SK-N-SH (cell line): ENCODE measurements at regions not wholly inside any gene's neighbourhood (a gene's known extent, or its start where the extent isn't known, plus 50 kb on each side); places are given as distances from the start of the nearest gene placed in this dataset.

Experiments
- CHD2 ChIP-seq: fragments of 150-350 bp; IDR thresholded peaks from 2 replicates; pipeline ENCODE4 v1.6.1; 2018; ENCODE audit warnings: low read length; ENCODE audit not compliant: partially characterized antibody
- CTCF ChIP-seq: fragments of 200-600 bp; sonication (generic); IDR thresholded peaks from 2 replicates; pipeline ENCODE4 v1.6.1; 2017; ENCODE audit warnings: antibody characterized with exemption, mild to moderate bottlenecking, moderate library complexity
- IRF3 ChIP-seq: fragments of 150-350 bp; IDR thresholded peaks from 2 replicates; pipeline ENCODE4 v1.6.1; 2016; ENCODE audit warnings: mild to moderate bottlenecking, low read depth, low read length
- RFX5 ChIP-seq: IDR thresholded peaks from 2 replicates; pipeline ENCODE4 v1.6.1; 2012; ENCODE audit warnings: mild to moderate bottlenecking, improper control_type of control experiment, low read length
- RXRA ChIP-seq: IDR thresholded peaks from 2 replicates; pipeline ENCODE4 v1.4.0; 2012; ENCODE audit warnings: low read depth, mild to moderate bottlenecking, borderline replicate concordance

GRCh38 chr1:216866714-216867113 is 143.5 kb upstream of the ESRRG start:
- no peak for TF ChIP-seq IRF3
- TF ChIP-seq CTCF, result no peak
- no peak for TF ChIP-seq CHD2
- TF ChIP-seq RXRA, result no peak
- TF ChIP-seq RFX5, result no peak
